Astrocyte (in vitro differentiated cells and primary cell): ENCODE measurements at regions not wholly inside any gene's neighbourhood (a gene's known extent, or its start where the extent isn't known, plus 50 kb on each side); places are given as distances from the start of the nearest gene placed in this dataset.

Experiments used
- EZH2 ChIP-seq: IDR thresholded peaks from 2 replicates; pipeline ENCODE4 v1.6.1; 2012; ENCODE audit warnings: mild to moderate bottlenecking, low read length, inconsistent platforms; ENCODE audit not compliant: insufficient read depth
- TF ChIP-seq, protein P1 (sequence below): IDR thresholded peaks from 2 replicates; pipeline ENCODE4 v1.5.1; 2011; ENCODE audit warnings: low read depth, mild to moderate bottlenecking, inconsistent platforms, low read length, moderate library complexity; ENCODE audit not compliant: insufficient read depth

- TF ChIP-seq, protein P1, sequence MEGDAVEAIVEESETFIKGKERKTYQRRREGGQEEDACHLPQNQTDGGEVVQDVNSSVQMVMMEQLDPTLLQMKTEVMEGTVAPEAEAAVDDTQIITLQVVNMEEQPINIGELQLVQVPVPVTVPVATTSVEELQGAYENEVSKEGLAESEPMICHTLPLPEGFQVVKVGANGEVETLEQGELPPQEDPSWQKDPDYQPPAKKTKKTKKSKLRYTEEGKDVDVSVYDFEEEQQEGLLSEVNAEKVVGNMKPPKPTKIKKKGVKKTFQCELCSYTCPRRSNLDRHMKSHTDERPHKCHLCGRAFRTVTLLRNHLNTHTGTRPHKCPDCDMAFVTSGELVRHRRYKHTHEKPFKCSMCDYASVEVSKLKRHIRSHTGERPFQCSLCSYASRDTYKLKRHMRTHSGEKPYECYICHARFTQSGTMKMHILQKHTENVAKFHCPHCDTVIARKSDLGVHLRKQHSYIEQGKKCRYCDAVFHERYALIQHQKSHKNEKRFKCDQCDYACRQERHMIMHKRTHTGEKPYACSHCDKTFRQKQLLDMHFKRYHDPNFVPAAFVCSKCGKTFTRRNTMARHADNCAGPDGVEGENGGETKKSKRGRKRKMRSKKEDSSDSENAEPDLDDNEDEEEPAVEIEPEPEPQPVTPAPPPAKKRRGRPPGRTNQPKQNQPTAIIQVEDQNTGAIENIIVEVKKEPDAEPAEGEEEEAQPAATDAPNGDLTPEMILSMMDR, result no peak
- no peak for TF ChIP-seq EZH2
Measured at GRCh38 chr11:25710975-25711374, 621.0 kb upstream of the ANO3 start.
